Fibroblast of the aortic adventitia (primary cell): ENCODE measurements at regions not wholly inside any gene's neighbourhood (a gene's known extent, or its start where the extent isn't known, plus 50 kb on each side); places are given as distances from the start of the nearest gene placed in this dataset.

Experiments
- DNase-seq: peaks from one replicate; pipeline ENCODE4 v3.0.0-alpha.2; 2010; ENCODE audit warnings: low read depth
- H3K4me3 ChIP-seq: 2 replicates; pipeline ENCODE4 v1.5.1; 2011; ENCODE audit warnings: low read depth, mild to moderate bottlenecking, control low read depth, low read length, moderate library complexity
- CTCF ChIP-seq: IDR thresholded peaks from 2 replicates; pipeline ENCODE4 v1.5.1; 2011; ENCODE audit warnings: mild to moderate bottlenecking, low read length, control low read depth, inconsistent platforms; ENCODE audit not compliant: insufficient read depth

- no peak for TF ChIP-seq CTCF
- H3K4me3 ChIP-seq = no peak overlapping the region
- DNase-seq = peak; percentile 21
Measured at GRCh38 chr18:34626404-34627136, 83.5 kb upstream of the DTNA start.

GRCh38 chr18:34627137-34627920 lies 82.8 kb upstream of the DTNA start:
- no peak for DNase-seq

DNA sequence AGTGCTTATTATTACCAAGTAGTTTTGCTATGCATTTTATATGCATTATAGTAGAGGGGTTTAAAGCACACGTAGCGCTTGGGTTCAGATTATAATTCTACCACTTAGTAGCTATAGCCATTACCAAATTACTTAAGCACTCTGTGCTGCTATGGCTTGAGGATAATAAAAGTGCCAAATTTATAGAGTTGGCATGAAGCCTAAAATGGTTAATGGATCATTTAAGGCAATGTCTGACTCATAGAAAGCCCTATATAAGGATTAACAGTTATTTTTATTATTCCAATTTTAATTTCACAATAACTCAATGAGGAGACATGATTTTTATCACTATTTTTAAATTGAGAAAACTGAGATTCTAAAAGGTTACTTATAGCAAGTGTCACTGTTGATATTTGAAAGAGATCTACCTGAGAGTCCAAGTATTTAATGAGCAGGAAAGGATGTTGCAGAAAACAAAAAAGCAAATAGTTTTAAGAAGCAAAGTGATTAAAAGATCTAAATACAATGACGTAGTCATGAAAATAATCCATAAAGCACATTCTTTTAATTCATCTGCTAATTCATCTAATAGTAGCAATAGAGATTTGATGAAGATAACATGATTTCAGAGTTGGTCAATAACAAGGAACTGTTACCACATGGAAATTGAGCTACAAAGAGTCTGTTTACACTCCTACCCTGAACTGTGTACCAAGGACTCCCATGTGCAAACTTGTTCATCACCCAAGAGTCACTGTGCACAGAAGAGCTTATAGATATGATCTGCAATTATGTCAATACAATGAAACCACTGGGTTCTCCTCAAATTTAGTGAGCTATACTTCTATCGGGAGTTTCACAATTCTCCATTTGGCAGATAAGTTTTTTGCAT lies 78.8 kb upstream of the DTNA start:
- no peak for DNase-seq
- no peak overlapping the region for H3K4me3 ChIP-seq
- TF ChIP-seq CTCF = no peak

More at GRCh38 chr18:34627137-34627920, 82.8 kb upstream of the DTNA start:
- no peak overlapping the region for H3K4me3 ChIP-seq
- TF ChIP-seq CTCF = no peak

DNA sequence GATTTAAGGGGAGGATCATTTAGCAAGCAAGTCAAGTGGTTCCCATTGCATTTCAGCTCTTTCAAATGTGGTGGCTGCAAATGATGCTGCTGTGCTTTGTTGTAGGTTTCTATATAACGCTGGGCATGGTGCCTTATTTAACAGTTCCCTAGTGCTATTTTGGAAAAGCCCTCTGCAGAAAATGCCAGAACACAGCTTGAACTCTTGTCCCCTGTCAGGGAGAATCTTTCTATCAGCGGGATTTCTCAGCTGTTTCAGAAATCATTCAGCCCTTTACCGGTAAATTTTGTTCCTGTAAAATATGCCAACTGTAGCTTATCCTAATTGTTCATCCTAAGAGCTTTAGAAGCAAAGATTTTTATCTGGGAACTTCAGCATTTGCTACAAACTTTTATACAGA lies 77.8 kb upstream of the DTNA start:
- no peak overlapping the region for H3K4me3 ChIP-seq
- DNase-seq = no peak
- TF ChIP-seq CTCF = no peak

DNA sequence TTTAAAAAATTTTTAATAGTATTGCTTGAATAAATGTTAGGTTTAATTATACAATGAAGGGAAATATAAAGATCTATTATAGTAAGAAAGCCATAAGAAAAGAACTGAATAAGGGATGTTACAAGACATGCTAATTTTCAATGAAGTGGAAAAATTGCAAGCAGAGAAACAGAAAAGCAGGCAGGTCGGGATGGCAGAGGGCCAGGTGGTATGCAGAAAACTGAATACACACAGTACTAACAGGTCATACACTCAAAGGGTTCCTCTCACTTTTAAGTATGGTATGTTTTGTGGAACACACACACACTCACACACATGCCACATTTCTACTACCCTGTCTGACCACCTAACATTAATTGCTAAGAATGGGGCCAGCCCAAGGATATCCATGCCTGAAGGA lies 76.7 kb upstream of the DTNA start:
- no peak for DNase-seq
- no peak for TF ChIP-seq CTCF
- H3K4me3 ChIP-seq = no peak overlapping the region

GRCh38 chr18:34637094-34637801 lies 72.8 kb upstream of the DTNA start:
- DNase-seq = no peak
- no peak overlapping the region for H3K4me3 ChIP-seq
- no peak for TF ChIP-seq CTCF
